IMR-90 (cell line): ENCODE measurements at regions not wholly inside any gene's neighbourhood (a gene's known extent, or its start where the extent isn't known, plus 50 kb on each side); places are given as distances from the start of the nearest gene placed in this dataset.

ENCODE experiments used
- BHLHE40 ChIP-seq: fragments of 150-350 bp; IDR thresholded peaks from 2 replicates; pipeline ENCODE4 v1.6.1; 2016; ENCODE audit warnings: mild to moderate bottlenecking, low read depth, low read length
- CEBPB ChIP-seq: IDR thresholded peaks from 2 replicates; pipeline ENCODE4 v1.6.1; 2012; ENCODE audit warnings: low read depth, low read length, improper control_type of control experiment
- CHD1 ChIP-seq: IDR thresholded peaks from 2 replicates; pipeline ENCODE4 v1.6.1; 2012; ENCODE audit warnings: low read depth, low read length, improper control_type of control experiment
- CTCF ChIP-seq: conservative IDR thresholded peaks from 2 replicates; pipeline ENCODE4 v1.5.1; 2012; ENCODE audit warnings: mild to moderate bottlenecking, low read depth, low read length, improper control_type of control experiment
- FOS ChIP-seq: fragments of 150-350 bp; IDR thresholded peaks from 2 replicates; pipeline ENCODE4 v1.6.1; 2016; ENCODE audit warnings: low read depth, low read length
- MAFK ChIP-seq: IDR thresholded peaks from 2 replicates; pipeline ENCODE4 v1.6.1; 2012; ENCODE audit warnings: low read depth, low read length, improper control_type of control experiment
- MAZ ChIP-seq: IDR thresholded peaks from 2 replicates; pipeline ENCODE4 v1.6.1; 2012; ENCODE audit warnings: low read depth, mild to moderate bottlenecking, low read length, improper control_type of control experiment, moderate library complexity, borderline replicate concordance
- MXI1 ChIP-seq: IDR thresholded peaks from 2 replicates; pipeline ENCODE4 v1.6.1; 2012; ENCODE audit warnings: low read depth, mild to moderate bottlenecking, low read length, moderate library complexity, borderline replicate concordance
- POLR2A ChIP-seq: IDR thresholded peaks from 2 replicates; pipeline ENCODE4 v1.6.1; 2012; ENCODE audit warnings: mild to moderate bottlenecking, low read depth, low read length
- RAD21 ChIP-seq: IDR thresholded peaks from 2 replicates; pipeline ENCODE4 v1.6.1; 2012; ENCODE audit warnings: low read length, improper control_type of control experiment
- RCOR1 ChIP-seq: IDR thresholded peaks from 2 replicates; pipeline ENCODE4 v1.6.1; 2012; ENCODE audit warnings: mild to moderate bottlenecking, low read length, improper control_type of control experiment; ENCODE audit not compliant: insufficient replicate concordance
- SMC3 ChIP-seq: fragments of 150-350 bp; IDR thresholded peaks from 2 replicates; pipeline ENCODE4 v1.6.1; 2016; ENCODE audit warnings: low read depth, mild to moderate bottlenecking, antibody characterized with exemption, low read length, moderate library complexity

- TF ChIP-seq CTCF = no peak
- TF ChIP-seq RCOR1 = no peak
- no peak for TF ChIP-seq BHLHE40
- TF ChIP-seq POLR2A = no peak
- no peak for TF ChIP-seq MXI1
- no peak for TF ChIP-seq RAD21
- no peak for TF ChIP-seq MAFK
- TF ChIP-seq MAZ = no peak
- no peak for TF ChIP-seq FOS
- TF ChIP-seq CHD1 = no peak
- no peak for TF ChIP-seq CEBPB
- no peak for TF ChIP-seq SMC3
Measured at GRCh38 chr4:28385801-28386200, 1525.2 kb downstream of the STIM2 start.
